HG03354 (cell line): ENCODE measurements at regions not wholly inside any gene's neighbourhood (a gene's known extent, or its start where the extent isn't known, plus 50 kb on each side); places are given as distances from the start of the nearest gene placed in this dataset.

Experiments used
- ATAC-seq: cut with Tn5 transposase; IDR thresholded peaks from one replicate; pipeline ENCODE4 v1.9.1; 2021; ENCODE audit warnings: mild to moderate bottlenecking; ENCODE audit not compliant: unreplicated experiment, poor library complexity, severe bottlenecking

GRCh38 chr16:79980650-79981521 is 380.3 kb upstream of the MAF start:
- ATAC-seq: no peak

- no peak for ATAC-seq
Observed at GRCh38 chr16:79977940-79978836, 377.7 kb upstream of the MAF start.

- ATAC-seq: no peak
Observed at GRCh38 chr16:79973320-79973719, 372.8 kb upstream of the MAF start.

- ATAC-seq: no peak
Observed at GRCh38 chr16:79972053-79972704, 371.6 kb upstream of the MAF start.

GRCh38 chr16:79971237-79971572 is 370.7 kb upstream of the MAF start:
- no peak for ATAC-seq

- ATAC-seq: no peak
Observed at GRCh38 chr16:79970551-79971236, 370.2 kb upstream of the MAF start.

- ATAC-seq: no peak
Observed at GRCh38 chr16:79970087-79970486, 369.6 kb upstream of the MAF start.

- ATAC-seq: no peak
Observed at GRCh38 chr16:79969458-79969857, 368.9 kb upstream of the MAF start.

- ATAC-seq: no peak
Observed at GRCh38 chr16:79966226-79966625, 365.7 kb upstream of the MAF start.

- no peak for ATAC-seq
Observed at GRCh38 chr16:79965718-79966117, 365.2 kb upstream of the MAF start.

GRCh38 chr16:79964104-79964503 is 363.6 kb upstream of the MAF start:
- no peak for ATAC-seq

GRCh38 chr16:79962962-79963361 is 362.4 kb upstream of the MAF start:
- ATAC-seq: no peak

GRCh38 chr16:79959226-79959625 is 358.7 kb upstream of the MAF start:
- ATAC-seq: no peak

GRCh38 chr16:79954921-79955705 is 354.6 kb upstream of the MAF start:
- no peak for ATAC-seq

- no peak for ATAC-seq
Observed at GRCh38 chr16:79950932-79951719, 350.6 kb upstream of the MAF start.

- ATAC-seq: no peak
Observed at GRCh38 chr16:79949417-79949816, 348.9 kb upstream of the MAF start.

- ATAC-seq: no peak
Observed at GRCh38 chr16:79947771-79948170, 347.2 kb upstream of the MAF start.

- no peak for ATAC-seq
Observed at GRCh38 chr16:79946252-79946651, 345.7 kb upstream of the MAF start.
